ENCODE measurements at regions not wholly inside any gene's neighbourhood (a gene's known extent, or its start where the extent isn't known, plus 50 kb on each side); places are given as distances from the start of the nearest gene placed in this dataset.

GRCh38 chr2:204018717-204019116, 82.2 kb downstream of the ICOS start:
- TF ChIP-seq CTCF (IDR thresholded peaks at IDR 0.05 in 4 of 5, conservative IDR thresholded peaks at IDR 0.05 in 1 of 5) (no peak), POLR2A (IDR thresholded peaks at IDR 0.05) (no peak)
